HepG2 (cell line): ENCODE measurements at regions not wholly inside any gene's neighbourhood (a gene's known extent, or its start where the extent isn't known, plus 50 kb on each side); places are given as distances from the start of the nearest gene placed in this dataset.

Experiments used
- ATAD3A ChIP-seq: sonication (generic); formaldehyde crosslinking; IDR thresholded peaks from 2 replicates; pipeline ENCODE4 v1.4.0; 2020; ENCODE audit warnings: missing genetic modification reagents
- CCDC6 ChIP-seq: sonication (generic); formaldehyde crosslinking; IDR thresholded peaks from 2 replicates; pipeline ENCODE4 v1.8.1; 2022; ENCODE audit warnings: mild to moderate bottlenecking, missing genetic modification reagents, moderate library complexity
- DNMT1 ChIP-seq: sonication (generic); formaldehyde crosslinking; IDR thresholded peaks from 2 replicates; pipeline ENCODE4 v1.5.1; 2020; ENCODE audit warnings: mild to moderate bottlenecking, missing genetic modification reagents
- GATAD1 ChIP-seq: IDR thresholded peaks from 2 replicates; pipeline ENCODE4 v1.6.1; 2016; ENCODE audit warnings: missing genetic modification reagents, missing compliant biosample characterization
- GTF3A ChIP-seq: sonication (generic); formaldehyde crosslinking; conservative IDR thresholded peaks from 2 replicates; pipeline ENCODE4 v1.4.0; 2020; ENCODE audit warnings: mild to moderate bottlenecking, missing genetic modification reagents
- HNF1A ChIP-seq, 2 experiments: sonication (generic) in 1 of 2; formaldehyde crosslinking in 1 of 2; IDR thresholded peaks; 2 replicates each; pipeline versions ENCODE4 v1.4.0 to v1.6.1; 2016 to 2020; ENCODE audit warnings: borderline replicate concordance in 1 of 2, low read depth in 1 of 2, mild to moderate bottlenecking in 1 of 2, missing genetic modification reagents in 1 of 2
- HNRNPL ChIP-seq: fragments of 200-400 bp; formaldehyde crosslinking; IDR thresholded peaks from 2 replicates; pipeline ENCODE4 v1.6.1; 2017; ENCODE audit warnings: mild to moderate bottlenecking, low read depth, low read length
- KAT2B ChIP-seq: fragments of 150-350 bp; IDR thresholded peaks from 2 replicates; pipeline ENCODE4 v1.6.1; 2014; ENCODE audit warnings: low read depth, low read length, borderline replicate concordance
- NR1H2 ChIP-seq: sonication (generic); formaldehyde crosslinking; IDR thresholded peaks from 2 replicates; pipeline ENCODE4 v1.8.1; 2022; ENCODE audit warnings: low read depth, missing genetic modification reagents, borderline replicate concordance
- PITX1 ChIP-seq: sonication (generic); formaldehyde crosslinking; IDR thresholded peaks from 2 replicates; pipeline ENCODE4 v1.5.1; 2020; ENCODE audit warnings: mild to moderate bottlenecking, missing genetic modification reagents
- REL ChIP-seq: sonication (generic); formaldehyde crosslinking; conservative IDR thresholded peaks from 2 replicates; pipeline ENCODE4 v1.8.0; 2022; ENCODE audit warnings: mild to moderate bottlenecking, missing genetic modification reagents, moderate library complexity
- REPIN1 ChIP-seq: sonication (generic); formaldehyde crosslinking; IDR thresholded peaks from 2 replicates; pipeline ENCODE4 v1.8.0; 2022; ENCODE audit warnings: missing genetic modification reagents, low read depth, mild to moderate bottlenecking, borderline replicate concordance
- TCF7L2 ChIP-seq: IDR thresholded peaks from 2 replicates; pipeline ENCODE4 v1.6.1; 2011; ENCODE audit warnings: mild to moderate bottlenecking, low read depth, low read length, moderate library complexity
- THRA ChIP-seq: sonication (generic); formaldehyde crosslinking; IDR thresholded peaks from 2 replicates; pipeline ENCODE4 v1.4.0; 2020; ENCODE audit warnings: missing genetic modification reagents, borderline replicate concordance
- ZBTB2 ChIP-seq: sonication (generic); formaldehyde crosslinking; IDR thresholded peaks from 2 replicates; pipeline ENCODE4 v1.8.0; 2022; ENCODE audit warnings: low read depth, missing genetic modification reagents
- ZBTB8A ChIP-seq: sonication (generic); formaldehyde crosslinking; IDR thresholded peaks from 2 replicates; pipeline ENCODE4 v1.4.0; 2020; ENCODE audit warnings: mild to moderate bottlenecking, low read depth, missing genetic modification reagents, borderline replicate concordance
- ZNF12 ChIP-seq: sonication (generic); formaldehyde crosslinking; IDR thresholded peaks from 2 replicates; pipeline ENCODE4 v1.5.0; 2020; ENCODE audit warnings: missing genetic modification reagents
- ZNF292 ChIP-seq: sonication (generic); formaldehyde crosslinking; IDR thresholded peaks from 2 replicates; pipeline ENCODE4 v1.8.1; 2022; ENCODE audit warnings: mild to moderate bottlenecking, low read depth, missing genetic modification reagents, borderline replicate concordance
- ZNF589 ChIP-seq: sonication (generic); formaldehyde crosslinking; conservative IDR thresholded peaks from 2 replicates; pipeline ENCODE4 v1.8.0; 2022; ENCODE audit warnings: mild to moderate bottlenecking, moderate library complexity, missing genetic modification reagents
- ZNF619 ChIP-seq: sonication (generic); formaldehyde crosslinking; IDR thresholded peaks from 2 replicates; pipeline ENCODE4 v1.4.0; 2020; ENCODE audit warnings: mild to moderate bottlenecking, missing genetic modification reagents
- ZNF713 ChIP-seq: sonication (generic); formaldehyde crosslinking; IDR thresholded peaks from 2 replicates; pipeline ENCODE4 v1.4.0; 2020; ENCODE audit warnings: mild to moderate bottlenecking, missing genetic modification reagents
- ZNF850 ChIP-seq: sonication (generic); formaldehyde crosslinking; conservative IDR thresholded peaks from 2 replicates; pipeline ENCODE4 v1.9.0; 2021; ENCODE audit warnings: mild to moderate bottlenecking, missing genetic modification reagents

GRCh38 chr20:50343490-50344179 lies 153.0 kb downstream of the CEBPB start (continued):
- TF ChIP-seq ZNF619 = no peak
- 0 out of 2 replicates have a peak, but pooled peaks have one; percentile 54 for TF ChIP-seq NR1H2
- no peak; the same call in 1 of the 2 replicates for TF ChIP-seq ZBTB2 (CRISPR knock-in tag)
- 0 out of 2 replicates have a peak, but pooled peaks have one; percentile 13 for TF ChIP-seq ZNF292 (CRISPR knock-in tag)
- no peak for TF ChIP-seq THRA (CRISPR knock-in tag)
- 0 out of 2 replicates have a peak, but pooled peaks have one; percentile 21 for TF ChIP-seq ATAD3A (CRISPR knock-in tag)
- TF ChIP-seq GATAD1 (CRISPR knock-in tag) = no peak
- TF ChIP-seq KAT2B = no peak
- TF ChIP-seq ZNF713 (CRISPR knock-in tag) = no peak
- TF ChIP-seq ZNF12 (CRISPR knock-in tag) = no peak
- no peak for TF ChIP-seq ZNF589 (CRISPR knock-in tag)
- TF ChIP-seq HNRNPL = peak; percentile 99
- no peak for TF ChIP-seq REL (CRISPR knock-in tag)
- TF ChIP-seq GTF3A (CRISPR knock-in tag) = 0 out of 2 replicates have a peak, but pooled peaks have one; percentile 16
- no peak for TF ChIP-seq TCF7L2
- TF ChIP-seq DNMT1 = no peak
- TF ChIP-seq ZNF850 = no peak
- TF ChIP-seq ZBTB8A (CRISPR knock-in tag) = no peak
- TF ChIP-seq HNF1A (IDR thresholded peaks at IDR 0.05; ENCODE audit: low read depth) = no peak
- peak; percentile 59; the same call in 1 of the 2 replicates for TF ChIP-seq HNF1A (CRISPR knock-in tag; IDR thresholded peaks at IDR 0.05; ENCODE audit: borderline replicate concordance)
- no peak for TF ChIP-seq PITX1
- 0 out of 2 replicates have a peak, but pooled peaks have one; percentile 44 for TF ChIP-seq REPIN1 (CRISPR knock-in tag)
- no peak for TF ChIP-seq CCDC6
